RWPE2 (cell line): ENCODE measurements at regions not wholly inside any gene's neighbourhood (a gene's known extent, or its start where the extent isn't known, plus 50 kb on each side); places are given as distances from the start of the nearest gene placed in this dataset.

Experiments used
- ATAC-seq: fragments of 200-7000 bp; cut with Tn5 transposase; 3 replicates; pipeline ENCODE4 v1.9.1; 2021; ENCODE audit warnings: low read depth
- DNase-seq: peaks from one replicate; pipeline ENCODE4 v3.0.0-alpha.2; 2020; ENCODE audit warnings: low spot score
- H3K27ac ChIP-seq: fragments of 450-650 bp; 2 replicates; pipeline ENCODE4 v1.5.1; 2017; ENCODE audit warnings: mild to moderate bottlenecking; ENCODE audit not compliant: poor library complexity, severe bottlenecking
- H3K27me3 ChIP-seq: fragments of 250-450 bp; sonication (Bioruptor Pico); 2 replicates; pipeline ENCODE4 v1.5.1; 2021; ENCODE audit warnings: mild to moderate bottlenecking, moderate library complexity; ENCODE audit not compliant: insufficient read depth, poor library complexity, severe bottlenecking
- H3K36me3 ChIP-seq: fragments of 250-450 bp; sonication (Bioruptor Pico); 2 replicates; pipeline ENCODE4 v1.5.1; 2020; ENCODE audit warnings: low read depth, mild to moderate bottlenecking, moderate library complexity
- H3K4me1 ChIP-seq: fragments of 250-450 bp; sonication (Bioruptor Pico); 2 replicates; pipeline ENCODE4 v1.5.1; 2021; ENCODE audit warnings: mild to moderate bottlenecking, moderate library complexity; ENCODE audit not compliant: insufficient read depth, poor library complexity, severe bottlenecking
- H3K4me3 ChIP-seq: fragments of 250-450 bp; sonication (Bioruptor Pico); 2 replicates; pipeline ENCODE4 v1.5.1; 2021; ENCODE audit warnings: mild to moderate bottlenecking, moderate library complexity; ENCODE audit not compliant: severe bottlenecking
- H3K9me3 ChIP-seq: fragments of 250-450 bp; sonication (Bioruptor Pico); 2 replicates; pipeline ENCODE4 v1.5.1; 2021; ENCODE audit warnings: mild to moderate bottlenecking, moderate library complexity; ENCODE audit not compliant: severe bottlenecking
- TF ChIP-seq, protein P1 (sequence below): fragments of 450-650 bp; IDR thresholded peaks from one replicate; pipeline ENCODE4 v1.5.1; 2017; ENCODE audit warnings: mild to moderate bottlenecking, moderate library complexity; ENCODE audit not compliant: poor library complexity, severe bottlenecking

- no peak for ATAC-seq
- H3K9me3 ChIP-seq, result no peaks in the 10 kb centered on the region
- H3K4me3 ChIP-seq, result no peak overlapping the region
- DNase-seq, result no peak
- no peaks in the 10 kb centered on the region for H3K36me3 ChIP-seq
- no peaks in the 10 kb centered on the region for H3K4me1 ChIP-seq
- TF ChIP-seq, protein P1, sequence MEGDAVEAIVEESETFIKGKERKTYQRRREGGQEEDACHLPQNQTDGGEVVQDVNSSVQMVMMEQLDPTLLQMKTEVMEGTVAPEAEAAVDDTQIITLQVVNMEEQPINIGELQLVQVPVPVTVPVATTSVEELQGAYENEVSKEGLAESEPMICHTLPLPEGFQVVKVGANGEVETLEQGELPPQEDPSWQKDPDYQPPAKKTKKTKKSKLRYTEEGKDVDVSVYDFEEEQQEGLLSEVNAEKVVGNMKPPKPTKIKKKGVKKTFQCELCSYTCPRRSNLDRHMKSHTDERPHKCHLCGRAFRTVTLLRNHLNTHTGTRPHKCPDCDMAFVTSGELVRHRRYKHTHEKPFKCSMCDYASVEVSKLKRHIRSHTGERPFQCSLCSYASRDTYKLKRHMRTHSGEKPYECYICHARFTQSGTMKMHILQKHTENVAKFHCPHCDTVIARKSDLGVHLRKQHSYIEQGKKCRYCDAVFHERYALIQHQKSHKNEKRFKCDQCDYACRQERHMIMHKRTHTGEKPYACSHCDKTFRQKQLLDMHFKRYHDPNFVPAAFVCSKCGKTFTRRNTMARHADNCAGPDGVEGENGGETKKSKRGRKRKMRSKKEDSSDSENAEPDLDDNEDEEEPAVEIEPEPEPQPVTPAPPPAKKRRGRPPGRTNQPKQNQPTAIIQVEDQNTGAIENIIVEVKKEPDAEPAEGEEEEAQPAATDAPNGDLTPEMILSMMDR, result no peak
- H3K27me3 ChIP-seq, result no peaks in the 10 kb centered on the region
- H3K27ac ChIP-seq, result no peak overlapping the region
Measured at GRCh38 chr16:59586331-59586730, 852.2 kb upstream of the GOT2 start.

GRCh38 chr16:59574296-59574695 is 840.2 kb upstream of the GOT2 start:
- no peak for ATAC-seq
- H3K9me3 ChIP-seq, result no peaks in the 10 kb centered on the region
- no peaks in the 10 kb centered on the region for H3K27me3 ChIP-seq
- TF ChIP-seq, protein P1, result no peak
- H3K36me3 ChIP-seq, result no peaks in the 10 kb centered on the region
- H3K4me1 ChIP-seq, result peaks cover 17% of the 10 kb centered on the region
- no peak for DNase-seq
- H3K27ac ChIP-seq, result peak overlapping the region; percentile 82
- no peak overlapping the region for H3K4me3 ChIP-seq

GRCh38 chr16:59573528-59574271 is 839.6 kb upstream of the GOT2 start:
- TF ChIP-seq, protein P1, result no peak
- no peak for DNase-seq
- Histone ChIP-seq H3K27me3 (no peaks in the 10 kb centered on the region), H3K27ac (peak overlapping the region; percentile 82), H3K4me1 (peaks cover 17% of the 10 kb centered on the region), H3K36me3 (no peaks in the 10 kb centered on the region), H3K9me3 (no peaks in the 10 kb centered on the region), H3K4me3 (no peak overlapping the region)
- peak; percentile 92 for ATAC-seq

- Histone ChIP-seq H3K36me3 (no peaks in the 10 kb centered on the region), H3K9me3 (no peaks in the 10 kb centered on the region), H3K27me3 (no peaks in the 10 kb centered on the region), H3K4me3 (no peak overlapping the region), H3K27ac (no peak overlapping the region), H3K4me1 (no peaks in the 10 kb centered on the region)
- no peak for ATAC-seq
- TF ChIP-seq, protein P1, result no peak
- no peak for DNase-seq
Measured at GRCh38 chr16:59567496-59567895, 833.4 kb upstream of the GOT2 start.

DNA sequence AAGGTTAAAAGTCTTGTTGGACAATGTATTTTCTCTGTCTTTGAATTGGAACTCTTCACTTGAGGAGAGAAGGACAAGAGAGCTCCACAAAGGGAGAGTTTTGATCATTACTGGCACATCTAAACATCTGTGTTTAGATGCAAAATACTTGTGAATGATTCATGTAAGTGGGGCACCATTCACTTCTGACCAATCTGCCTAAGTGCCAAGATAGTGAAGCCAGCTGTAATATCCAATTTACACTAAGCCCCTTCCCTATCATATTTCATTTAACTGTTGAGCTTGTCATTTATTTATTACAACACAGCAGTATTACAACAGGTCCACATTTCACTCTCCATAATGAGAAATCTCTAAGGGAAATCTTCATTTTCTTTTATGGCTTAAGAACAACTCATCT is 832.3 kb upstream of the GOT2 start:
- DNase-seq (no peak), ATAC-seq (no peak)
- TF ChIP-seq, protein P1, result no peak
- Histone ChIP-seq H3K36me3 (no peaks in the 10 kb centered on the region), H3K27ac (no peak overlapping the region), H3K9me3 (no peaks in the 10 kb centered on the region), H3K27me3 (no peaks in the 10 kb centered on the region), H3K4me3 (no peak overlapping the region), H3K4me1 (no peaks in the 10 kb centered on the region)
